ENCODE measurements at regions not wholly inside any gene's neighbourhood (a gene's known extent, or its start where the extent isn't known, plus 50 kb on each side); places are given as distances from the start of the nearest gene placed in this dataset.

GRCh38 chr4:182101618-182102017 lies 141.6 kb upstream of the TENM3 start:
- Histone ChIP-seq H3K36me3 (replicated peaks in 1 of 2; ENCODE audit: control insufficient read depth in 1 of 2, insufficient read depth in 2 of 2, low read length in 2 of 2) (no peaks in the 10 kb centered on the region), H3K27ac (ENCODE audit: low read depth in 1 of 2, low read length in 2 of 2) (no peak overlapping the region), H4K20me1 (ENCODE audit: insufficient read depth, low read length) (no peaks in the 10 kb centered on the region), H3K27me3 (ENCODE audit: control insufficient read depth in 2 of 2, insufficient read depth in 2 of 2, low read length in 2 of 2) (no peaks in the 10 kb centered on the region), H2AFZ (ENCODE audit: insufficient read depth, low read depth, low read length, poor library complexity, severe bottlenecking) (no peak overlapping the region), H3K9me3 (replicated peaks in 1 of 2; ENCODE audit: control insufficient read depth in 1 of 2, insufficient read depth in 1 of 2, low read length in 2 of 2) (peaks cover 0 to 8% of the 10 kb centered on the region in 2 donors), H3K79me2 (ENCODE audit: insufficient read depth, low read length) (no peaks in the 10 kb centered on the region), H3K4me1 (ENCODE audit: control insufficient read depth in 1 of 2, insufficient read depth in 2 of 2, low read length in 2 of 2) (no peaks in the 10 kb centered on the region), H3K9ac (ENCODE audit: insufficient read depth, low read length, poor library complexity, severe bottlenecking) (no peak overlapping the region), H3K4me3 (replicated peaks in 1 of 3; ENCODE audit: low read depth in 2 of 3, low read length in 3 of 3) (no peak overlapping the region), H3K4me2 (replicated peaks; ENCODE audit: extremely low read depth, low read length, poor library complexity, severe bottlenecking) (no peak overlapping the region)
- H3K27me3 Mint-ChIP-seq (ENCODE audit: low read depth in 3 of 3), result peaks cover 0 to 2% (median 0%) of the 10 kb centered on the region in 3 donors
- H3K27ac Mint-ChIP-seq, result no peak overlapping the region
- H3K4me1 Mint-ChIP-seq, result no peaks in the 10 kb centered on the region
- no peaks in the 10 kb centered on the region for H3K36me3 Mint-ChIP-seq
- H3K9me3 Mint-ChIP-seq, result peaks cover 0 to 9% (median 7%) of the 10 kb centered on the region in 7 donors
- intact Hi-C loops (cut with micrococcal nuclease), result no loop called here
- no peak for DNase-seq
- no peak for TF ChIP-seq CTCF (IDR thresholded peaks at IDR 0.05)
- WGBS (ENCODE audit: insufficient coverage), result 93% methylated on average over 3 of the region's 8 CpGs
- no peak overlapping the region for H3K4me3 Mint-ChIP-seq

GRCh38 chr4:182102576-182102975 lies 140.6 kb upstream of the TENM3 start:
- peaks cover 0 to 9% (median 5%) of the 10 kb centered on the region in 7 donors for H3K9me3 Mint-ChIP-seq
- Histone ChIP-seq H3K4me3 (replicated peaks in 1 of 3; ENCODE audit: low read depth in 2 of 3, low read length in 3 of 3) (no peak overlapping the region), H3K4me1 (ENCODE audit: control insufficient read depth in 1 of 2, insufficient read depth in 2 of 2, low read length in 2 of 2) (no peaks in the 10 kb centered on the region), H3K9me3 (replicated peaks in 1 of 2; ENCODE audit: control insufficient read depth in 1 of 2, insufficient read depth in 1 of 2, low read length in 2 of 2) (peaks cover 0 to 5% of the 10 kb centered on the region in 2 donors), H3K27me3 (ENCODE audit: control insufficient read depth in 2 of 2, insufficient read depth in 2 of 2, low read length in 2 of 2) (no peaks in the 10 kb centered on the region), H3K9ac (ENCODE audit: insufficient read depth, low read length, poor library complexity, severe bottlenecking) (no peak overlapping the region), H2AFZ (ENCODE audit: insufficient read depth, low read depth, low read length, poor library complexity, severe bottlenecking) (no peak overlapping the region), H3K27ac (ENCODE audit: low read depth in 1 of 2, low read length in 2 of 2) (no peak overlapping the region), H4K20me1 (ENCODE audit: insufficient read depth, low read length) (no peaks in the 10 kb centered on the region), H3K79me2 (ENCODE audit: insufficient read depth, low read length) (no peaks in the 10 kb centered on the region), H3K4me2 (replicated peaks; ENCODE audit: extremely low read depth, low read length, poor library complexity, severe bottlenecking) (no peak overlapping the region), H3K36me3 (replicated peaks in 1 of 2; ENCODE audit: control insufficient read depth in 1 of 2, insufficient read depth in 2 of 2, low read length in 2 of 2) (no peaks in the 10 kb centered on the region)
- H3K27ac Mint-ChIP-seq, result no peak overlapping the region
- DNase-seq, result no peak
- H3K4me1 Mint-ChIP-seq, result no peaks in the 10 kb centered on the region
- no peaks in the 10 kb centered on the region for H3K36me3 Mint-ChIP-seq
- intact Hi-C loops (cut with micrococcal nuclease), result no loop called here
- peaks cover 0 to 2% (median 2%) of the 10 kb centered on the region in 3 donors for H3K27me3 Mint-ChIP-seq (ENCODE audit: low read depth in 3 of 3)
- WGBS (ENCODE audit: insufficient coverage), result 83% methylated on average over 1 of the region's 3 CpGs
- TF ChIP-seq CTCF (IDR thresholded peaks at IDR 0.05), result no peak
- no peak overlapping the region for H3K4me3 Mint-ChIP-seq

All from CD14-positive monocyte (primary cell).